SK-N-DZ (cell line): ENCODE measurements at regions not wholly inside any gene's neighbourhood (a gene's known extent, or its start where the extent isn't known, plus 50 kb on each side); places are given as distances from the start of the nearest gene placed in this dataset.
A peak's percentile ranks its signal among the peaks of the same experiment; 100 is the strongest.
"Not testable (repeated sequence)": the region's sequence is repeated elsewhere in the genome, so short reads cannot be mapped to it uniquely, and the experiment has no call there.

Experiments used
- DNase-seq: peaks from one replicate; pipeline ENCODE4 v3.0.0-alpha.2; 2015; ENCODE audit warnings: low spot score

DNA sequence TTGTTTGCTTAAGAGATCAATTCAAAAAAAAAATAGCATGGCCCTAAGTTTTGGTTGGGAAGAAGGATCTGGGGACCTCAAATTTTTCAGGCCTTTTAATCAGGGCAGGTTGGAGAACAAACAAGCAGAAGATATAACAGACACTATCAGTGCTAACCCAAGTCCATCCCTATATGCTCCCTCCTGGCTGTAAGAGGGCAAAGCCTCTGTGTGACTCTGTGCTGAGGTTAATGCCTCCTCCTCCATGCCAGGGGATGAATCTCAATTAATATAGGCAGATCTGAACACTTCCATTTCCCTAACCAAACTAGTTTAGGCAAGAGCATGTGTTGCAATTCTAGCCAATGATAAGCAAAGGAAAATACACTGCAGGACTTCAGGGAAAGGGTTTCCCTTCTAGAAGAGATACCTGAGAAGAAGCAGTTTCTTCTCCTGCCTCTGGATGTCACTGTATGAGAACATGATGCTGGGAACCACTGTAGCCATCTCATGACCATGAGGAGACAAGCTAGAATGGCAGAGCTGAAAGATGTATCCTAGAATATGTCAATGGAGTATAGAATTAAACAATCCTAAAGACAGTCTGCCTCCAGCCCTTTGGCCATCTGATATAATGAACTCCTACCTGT is 76.0 kb downstream of the CHD9NB start:
- peak; percentile 35 for DNase-seq

DNA sequence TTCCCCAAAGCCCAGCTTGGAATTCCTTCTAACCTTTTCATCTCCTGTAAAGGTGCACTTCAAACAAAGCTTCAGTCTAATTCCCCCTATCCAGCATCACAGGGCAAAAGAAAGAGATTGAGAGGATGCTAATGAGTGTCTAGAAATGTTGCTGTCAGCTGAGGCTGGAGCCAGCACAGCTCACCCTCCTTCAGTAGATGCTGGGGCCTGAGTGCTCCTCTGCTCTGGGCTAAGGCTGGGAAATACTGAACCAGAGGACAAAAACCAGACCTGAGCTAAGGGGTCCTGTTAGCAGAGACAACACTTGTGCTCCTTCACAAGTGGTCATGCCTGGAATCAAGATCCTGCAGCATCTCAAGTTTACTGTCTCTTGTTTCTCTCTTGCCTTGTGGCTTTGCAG is 85.0 kb downstream of the CHD9NB start:
- peak; percentile 32 for DNase-seq

DNA sequence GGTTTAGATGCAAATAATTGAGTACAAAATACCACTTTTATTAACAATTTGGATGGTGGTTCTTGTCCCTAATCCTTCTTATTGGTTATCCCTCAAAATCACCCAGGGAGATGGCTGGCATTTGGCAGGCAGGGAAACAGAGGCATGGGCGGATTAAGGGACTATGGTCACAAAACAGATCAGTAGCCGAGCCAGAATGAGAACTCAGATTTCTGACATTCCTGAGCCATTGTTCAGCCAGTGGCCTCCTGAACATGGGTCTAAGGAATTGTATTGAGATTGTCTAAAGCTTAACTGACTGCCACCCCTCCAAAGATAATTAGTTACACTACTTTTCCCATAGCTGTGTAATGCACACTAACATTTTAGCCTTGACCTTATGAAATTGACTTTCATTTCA is 88.4 kb downstream of the CHD9NB start:
- DNase-seq: no peak

DNA sequence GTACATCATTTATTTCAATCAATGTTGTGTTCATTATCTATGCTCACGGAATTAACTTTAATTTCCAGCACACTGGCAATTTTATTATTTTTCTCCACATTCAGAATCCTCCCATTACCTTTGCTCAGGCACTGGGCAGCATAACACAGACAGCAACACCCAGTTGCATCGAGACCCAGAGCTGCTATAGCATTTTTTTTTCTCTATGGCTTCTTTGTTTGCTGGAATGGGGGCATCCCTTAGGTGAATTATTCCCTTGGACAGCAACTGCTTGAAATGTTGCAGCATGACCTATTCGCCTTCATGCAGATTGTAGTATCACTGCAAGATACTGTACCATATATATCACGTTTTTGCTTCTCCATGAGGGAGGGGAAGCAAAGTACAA is 88.8 kb downstream of the CHD9NB start:
- no peak for DNase-seq

DNA sequence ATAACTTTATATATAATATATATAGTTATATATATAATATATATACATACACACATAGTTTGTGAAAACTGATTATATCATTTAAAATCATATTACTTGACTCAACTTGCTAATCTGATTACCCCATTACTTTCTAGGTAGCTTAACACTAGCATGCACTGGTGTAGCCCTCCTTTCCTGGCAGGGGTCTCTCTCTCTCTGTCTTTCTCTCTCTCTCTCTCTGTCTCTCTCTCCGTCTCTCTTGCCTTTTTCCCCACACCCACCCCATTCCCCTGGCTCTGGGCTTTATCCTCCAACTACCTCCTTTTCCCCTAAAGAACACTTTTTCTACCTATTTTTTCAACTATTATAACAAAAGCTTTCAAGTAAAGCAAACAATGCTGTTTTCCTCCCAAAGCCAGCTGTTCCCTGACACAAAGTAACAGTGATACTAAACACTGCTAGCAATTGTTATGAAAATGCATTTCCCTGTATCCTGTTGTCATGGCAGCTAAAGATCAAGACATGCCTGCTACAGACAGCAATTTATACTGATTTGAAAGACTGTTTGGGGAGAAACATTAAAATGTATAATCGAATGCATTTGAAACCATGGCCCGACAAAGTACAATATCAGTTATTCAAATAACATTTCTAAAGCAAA is 89.4 kb downstream of the CHD9NB start:
- DNase-seq: no peak

DNA sequence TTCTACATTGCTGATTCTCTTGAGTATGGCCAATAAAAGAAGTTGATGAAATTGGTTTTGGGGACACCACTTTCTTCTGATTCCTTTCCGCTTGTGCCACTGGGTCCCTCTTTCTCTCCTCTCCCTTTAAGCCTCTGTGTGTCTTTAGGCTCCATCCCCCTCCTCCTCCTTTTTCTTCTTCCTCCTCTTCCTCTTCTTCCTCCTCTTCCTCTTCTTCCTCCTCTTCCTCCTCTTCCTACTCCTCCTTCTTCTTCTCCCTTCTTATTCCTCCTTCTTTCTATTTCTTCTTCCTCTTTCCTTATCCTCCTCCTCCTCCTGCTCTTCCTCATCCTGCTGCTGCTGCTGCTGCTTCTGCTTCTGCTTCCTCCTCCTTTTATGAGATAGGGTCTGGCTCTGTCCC is 93.7 kb downstream of the CHD9NB start:
- DNase-seq: no peak

DNA sequence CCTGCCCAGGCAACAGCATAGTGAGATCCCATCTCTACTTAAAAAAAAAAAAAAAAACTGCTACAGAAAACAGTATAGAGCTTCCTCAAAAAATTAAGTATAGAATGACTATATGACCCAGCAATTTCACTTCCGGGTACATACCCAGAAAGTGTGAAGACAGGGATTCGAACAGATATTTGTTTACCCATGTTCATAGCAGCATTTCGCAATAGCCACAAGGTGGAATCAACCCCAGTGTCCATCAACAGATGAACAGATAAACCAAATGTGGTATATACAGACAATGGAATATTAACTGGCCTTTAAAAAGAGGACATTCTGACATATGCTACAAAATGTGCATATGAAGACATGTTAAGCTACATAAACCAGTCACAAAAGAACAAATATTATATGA is 95.5 kb downstream of the CHD9NB start:
- no peak for DNase-seq

DNA sequence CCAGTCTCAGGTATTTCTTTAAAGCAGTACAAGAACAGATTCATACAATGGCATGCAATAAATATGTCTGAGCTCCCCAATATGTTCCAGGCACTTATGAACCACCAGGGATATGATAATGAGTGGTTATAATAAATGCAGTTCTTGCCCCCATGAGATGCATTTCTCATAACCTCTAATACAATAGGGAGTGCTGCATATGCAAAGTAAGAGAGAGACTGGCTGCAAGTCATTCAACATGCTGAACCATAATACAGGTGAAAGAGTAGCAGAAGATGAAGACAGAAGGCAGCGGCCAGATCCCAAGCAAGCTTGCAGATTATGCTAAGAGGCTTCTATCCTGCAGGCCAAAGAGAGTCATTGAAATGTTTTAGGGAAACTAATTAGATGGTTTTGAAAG is 96.7 kb downstream of the CHD9NB start:
- no peak for DNase-seq

DNA sequence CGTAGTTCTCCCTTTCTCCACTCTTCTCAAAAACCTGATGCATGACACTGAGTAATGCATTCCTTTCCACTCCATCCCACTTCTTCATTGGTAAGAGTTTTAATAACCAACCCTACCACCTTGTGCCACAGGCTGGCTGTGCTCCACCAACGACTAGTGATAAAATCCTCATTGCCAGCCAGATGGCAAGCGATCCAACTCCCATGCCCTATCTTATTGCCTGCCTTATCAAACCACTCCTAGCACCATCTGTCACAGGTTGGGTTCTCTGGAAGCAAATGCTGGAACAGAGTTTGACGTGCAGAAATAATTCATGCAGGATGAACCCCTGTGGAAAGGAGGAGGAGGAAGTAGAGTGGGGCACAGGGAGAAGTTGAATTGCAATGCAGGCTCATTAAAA is 99.5 kb downstream of the CHD9NB start:
- no peak for DNase-seq

DNA sequence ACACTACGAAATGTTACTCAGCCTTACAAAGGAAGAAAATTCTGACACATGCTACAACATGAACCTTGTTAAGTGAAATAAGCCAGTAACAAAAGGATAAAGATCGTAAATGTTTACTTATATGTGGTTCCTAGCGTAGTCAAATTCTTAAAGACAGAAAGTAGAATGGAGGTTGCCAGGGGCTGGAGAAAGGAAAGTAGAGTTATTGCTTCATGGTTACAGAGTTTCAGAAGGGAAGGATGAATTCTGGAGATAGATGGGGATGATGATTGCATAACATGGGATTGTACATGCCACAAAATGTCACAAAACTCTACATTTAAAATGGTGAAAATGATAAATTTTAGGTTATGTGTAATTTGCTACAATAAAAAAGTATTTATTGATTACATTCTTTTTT is 103.8 kb downstream of the CHD9NB start:
- no peak for DNase-seq

DNA sequence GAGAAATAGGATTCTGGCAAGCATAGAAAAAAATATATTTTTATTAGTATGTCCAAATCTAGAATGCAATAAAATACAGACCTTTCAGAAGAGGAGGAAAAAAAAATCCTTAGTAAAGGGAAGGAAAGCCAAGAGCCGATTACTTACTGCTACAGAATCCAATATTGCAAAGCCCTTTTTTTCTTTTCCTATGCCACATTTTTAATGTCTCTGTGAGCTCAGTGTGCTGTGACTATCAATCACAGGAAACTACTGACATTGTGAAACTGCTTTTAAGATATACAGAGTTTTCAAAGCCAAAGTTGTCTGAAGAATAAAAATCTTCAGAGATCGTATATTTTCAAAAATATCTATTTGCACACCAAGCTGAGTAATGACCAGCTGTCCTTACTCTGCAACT is 120.4 kb downstream of the CHD9NB start:
- DNase-seq: no peak

DNA sequence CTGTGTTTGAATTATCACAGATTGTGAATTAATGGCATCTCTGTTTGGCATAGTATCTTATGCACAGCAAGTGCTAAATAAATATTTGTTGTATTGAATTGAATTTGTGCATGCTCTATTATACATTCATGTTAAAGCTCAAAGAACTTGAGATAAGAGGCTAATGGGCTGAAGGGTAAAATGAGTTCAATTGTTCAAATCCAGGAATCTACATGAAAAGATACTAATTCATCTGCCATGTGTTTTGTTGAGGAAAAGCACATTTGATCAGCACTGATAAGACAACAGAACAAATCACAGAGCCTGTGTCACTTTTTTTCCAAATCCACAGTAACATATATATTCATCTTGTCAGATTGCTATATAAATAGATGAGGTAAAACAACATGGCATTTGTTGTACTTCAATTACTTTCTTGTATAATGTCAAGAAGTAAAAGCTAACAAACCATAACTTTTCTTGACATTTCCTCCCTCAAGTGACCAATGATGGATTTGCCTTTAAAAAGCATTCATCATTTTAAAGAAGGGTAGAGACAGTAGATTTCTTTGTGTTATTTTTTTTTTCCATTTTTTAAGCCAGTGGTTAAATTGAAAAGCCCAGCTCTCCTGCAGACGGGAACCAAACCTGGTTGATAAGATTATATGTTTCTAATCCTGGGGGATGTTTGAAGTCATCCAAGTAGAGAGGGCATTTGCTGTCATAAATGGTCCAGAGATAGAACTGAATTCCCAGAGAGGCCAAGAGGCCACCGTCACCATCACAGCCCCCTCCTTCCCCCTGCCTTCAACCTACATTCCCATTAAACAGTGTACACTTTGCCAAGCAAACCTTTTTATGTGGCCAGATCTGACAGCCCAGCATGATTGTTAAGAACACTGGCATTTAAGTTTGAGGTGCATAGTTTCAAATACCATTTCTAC is 123.0 kb downstream of the CHD9NB start:
- peak; percentile 79 for DNase-seq

DNA sequence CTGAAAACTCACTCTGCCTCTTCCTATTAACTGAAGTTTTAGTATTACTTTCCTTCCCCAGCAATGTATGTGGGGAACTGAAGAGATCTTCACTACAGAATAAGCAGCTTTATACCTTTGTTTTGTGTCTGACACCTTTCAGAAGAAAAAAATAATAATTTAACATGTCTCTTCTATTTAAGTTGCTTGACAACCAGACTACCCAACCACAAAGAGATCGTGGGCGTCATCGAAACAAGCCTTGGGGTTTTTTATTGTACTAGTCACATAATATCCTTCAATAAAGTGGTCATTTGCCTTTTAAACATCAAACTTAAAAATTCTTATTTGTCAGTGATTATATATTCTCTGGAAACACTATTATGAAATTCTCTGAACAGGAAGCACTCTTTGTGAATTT is 123.7 kb downstream of the CHD9NB start:
- no peak for DNase-seq

DNA sequence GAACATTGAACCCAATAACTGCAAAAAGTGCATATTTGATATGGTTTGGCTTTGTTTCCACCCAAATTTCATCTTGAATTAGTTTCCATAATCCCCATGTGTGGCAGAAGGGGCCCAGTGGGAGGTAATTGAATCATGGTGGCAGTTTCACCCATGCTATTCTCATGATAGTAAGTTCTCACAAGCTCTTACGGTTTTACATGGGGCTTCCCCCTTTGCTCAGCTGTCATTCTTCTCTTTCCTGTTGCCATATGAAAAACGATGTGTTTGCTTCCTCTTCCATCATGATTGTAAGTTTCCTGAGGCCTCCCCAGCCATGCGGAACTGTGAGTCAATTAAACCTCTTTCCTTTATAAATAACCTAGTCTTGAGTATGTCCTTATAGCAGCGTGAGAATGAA is 127.6 kb downstream of the CHD9NB start:
- no peak for DNase-seq

DNA sequence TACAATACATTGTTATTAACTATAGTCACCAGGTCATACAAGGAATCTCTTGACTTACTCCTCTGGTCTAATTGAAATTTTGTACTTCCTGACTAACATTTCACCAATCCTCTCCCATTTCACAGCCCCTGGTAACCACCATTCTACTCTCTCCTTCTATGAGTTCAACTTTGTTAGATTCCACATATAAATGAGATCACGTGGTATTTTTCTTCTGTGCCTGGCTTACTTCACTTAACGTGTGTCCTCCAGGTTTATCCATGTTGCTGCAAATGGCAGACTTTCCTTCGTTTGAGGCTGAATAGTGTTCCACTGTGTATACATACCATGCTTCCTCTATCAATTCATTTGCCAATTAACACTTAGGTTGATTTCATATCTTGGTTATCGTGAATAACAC is 128.5 kb downstream of the CHD9NB start:
- no peak for DNase-seq

DNA sequence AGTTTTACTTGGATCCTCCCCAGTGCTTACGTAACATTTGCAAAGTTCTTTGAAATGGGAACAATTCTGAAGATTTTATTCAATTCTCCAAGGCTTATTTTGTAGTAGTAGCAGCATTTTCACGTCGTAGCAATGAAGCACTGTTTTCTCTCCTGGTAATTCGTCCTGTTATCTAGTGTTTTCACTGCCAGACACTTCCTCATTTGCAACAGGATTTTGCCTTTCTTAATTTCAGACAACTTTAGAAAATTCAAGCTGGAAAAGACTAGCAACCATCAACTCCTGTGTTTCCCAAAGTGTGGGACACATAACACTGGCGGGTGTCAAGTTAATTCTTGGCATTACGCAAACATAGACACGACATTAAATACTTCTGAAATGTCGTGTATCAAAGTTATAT is 131.6 kb downstream of the CHD9NB start:
- no peak for DNase-seq

DNA sequence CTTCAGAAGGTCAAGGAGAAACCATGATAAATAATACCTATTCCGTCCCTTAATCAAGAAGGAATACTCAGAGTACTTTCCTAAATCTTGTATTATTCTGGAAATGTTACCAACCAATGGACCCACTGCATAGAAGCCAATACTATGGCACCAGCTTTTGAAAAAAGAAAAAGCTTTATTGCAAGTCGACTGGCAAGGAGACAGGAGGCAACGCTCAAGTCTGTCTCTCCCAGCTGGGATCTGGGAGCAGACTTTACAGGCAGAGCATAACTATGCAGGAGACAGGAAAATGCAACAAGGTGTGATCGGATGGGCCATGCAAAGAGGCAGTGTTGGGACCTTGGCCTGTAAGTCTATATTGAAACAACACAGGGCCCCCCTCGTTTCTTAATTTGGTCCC is 132.4 kb downstream of the CHD9NB start:
- no peak for DNase-seq

DNA sequence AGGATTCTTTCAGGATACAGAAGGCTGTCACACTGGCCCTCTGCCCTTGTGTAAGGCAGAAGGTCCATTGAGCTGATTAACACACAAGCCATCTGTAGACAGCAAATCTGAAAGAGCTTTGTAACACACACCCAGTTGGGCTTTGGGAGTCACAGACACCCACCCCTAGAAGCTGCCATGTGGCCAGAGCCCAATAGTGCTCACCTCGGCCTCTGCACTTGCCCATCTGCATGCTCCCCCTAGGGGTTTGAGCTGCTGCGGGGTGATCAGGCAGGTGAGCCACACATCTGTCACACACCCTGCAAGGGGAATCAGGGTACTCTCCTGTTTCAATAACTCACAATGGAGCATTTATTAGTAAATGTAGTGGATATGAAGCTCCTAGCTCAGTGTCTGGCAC is 138.3 kb downstream of the CHD9NB start:
- no peak for DNase-seq

DNA sequence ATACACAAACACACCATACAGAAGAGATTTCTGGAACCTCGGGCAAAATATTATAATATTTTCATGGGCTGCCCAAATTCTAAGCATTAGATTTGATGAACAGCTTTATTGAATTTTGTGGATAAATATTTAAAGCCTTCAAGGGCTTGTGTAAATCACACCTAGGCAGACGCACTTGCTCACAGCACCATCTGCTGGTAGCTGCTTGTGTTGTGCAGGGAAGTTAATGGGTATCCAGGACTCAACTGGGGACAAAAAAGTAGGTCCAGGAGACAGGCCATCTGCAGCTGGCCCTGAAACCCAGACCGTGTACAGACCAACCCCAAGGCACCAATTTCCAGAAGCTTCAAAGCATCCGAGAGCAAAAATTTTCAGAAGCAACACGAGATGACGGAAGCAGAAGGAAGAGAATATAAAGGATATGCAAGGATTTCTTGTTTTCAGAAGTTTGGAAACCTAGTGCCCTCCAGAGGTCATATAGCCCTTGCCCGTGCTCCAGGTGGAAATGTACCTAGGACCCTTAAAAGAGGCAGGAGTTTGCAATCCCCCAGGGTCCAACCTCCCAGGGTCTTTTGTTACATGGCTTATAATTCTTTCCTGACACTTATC is 140.0 kb downstream of the CHD9NB start:
- peak; percentile 82 for DNase-seq

DNA sequence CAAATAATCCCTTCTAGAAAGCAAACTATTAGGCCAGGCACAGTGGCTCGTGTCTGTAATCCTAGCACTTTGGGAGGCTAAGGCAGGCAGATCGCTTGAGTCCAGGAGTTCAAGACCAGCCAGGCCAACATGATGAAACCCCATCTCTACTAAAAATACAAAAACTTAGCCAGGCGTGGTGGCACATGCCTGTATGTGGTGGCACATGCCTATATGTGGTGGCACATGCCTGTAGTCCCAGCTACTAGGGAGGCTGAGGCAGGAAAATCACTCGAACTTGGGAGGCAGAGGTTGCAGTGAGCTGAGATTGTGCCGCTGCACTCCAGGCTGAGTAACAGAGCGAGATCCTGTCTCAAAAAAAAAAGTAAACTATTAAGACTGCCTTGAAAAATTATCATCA is 144.6 kb downstream of the CHD9NB start:
- DNase-seq: not testable (repeated sequence)

DNA sequence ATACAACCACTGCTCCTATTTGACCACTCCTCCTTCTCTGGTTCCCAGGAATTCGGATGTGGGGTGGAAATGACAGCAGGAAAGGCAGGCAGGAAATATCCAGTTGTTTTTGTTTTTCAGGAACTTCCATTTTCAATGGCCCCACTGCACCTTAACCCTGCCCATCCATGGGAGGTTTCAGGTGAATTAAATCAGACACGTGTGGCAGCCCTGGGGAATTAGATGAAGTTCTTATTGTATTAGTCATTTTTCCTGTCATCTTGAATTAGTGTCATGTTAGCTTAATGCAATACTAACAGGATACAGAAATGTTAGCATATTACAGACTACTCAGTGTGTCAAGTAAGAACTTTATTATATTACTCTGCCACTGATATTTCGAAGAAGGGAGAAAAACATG is 146.4 kb downstream of the CHD9NB start:
- DNase-seq: peak; percentile 82

DNA sequence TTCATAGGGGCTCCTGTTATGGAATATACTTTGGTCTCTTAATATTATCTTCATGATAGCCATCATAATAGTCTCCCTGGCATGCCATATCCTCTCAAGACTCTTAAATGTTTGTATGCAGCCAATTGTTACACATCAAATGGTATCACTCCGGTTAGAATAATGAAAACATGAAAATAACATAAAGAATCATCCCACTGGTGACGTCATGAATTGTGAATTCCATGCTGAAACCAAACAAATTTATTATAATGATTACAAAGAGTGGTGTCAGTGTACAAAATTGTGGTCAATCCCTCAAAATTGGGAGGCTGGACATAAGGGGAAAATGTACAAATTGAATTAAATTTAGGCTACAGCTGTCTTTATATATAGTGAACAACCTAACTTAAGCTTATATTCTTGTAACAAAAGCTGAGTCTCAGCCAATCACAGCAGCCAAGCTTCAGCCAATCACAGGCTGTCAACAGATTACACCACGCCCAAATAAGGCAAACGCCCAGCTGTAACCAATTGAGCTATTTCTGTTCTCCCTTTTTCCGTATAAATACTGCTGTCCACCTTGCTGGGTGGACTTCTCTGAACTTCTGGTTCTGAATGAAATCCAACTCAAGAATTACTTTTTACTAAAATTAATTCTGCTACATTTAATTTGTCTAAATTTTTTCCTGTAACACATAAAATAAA is 156.1 kb downstream of the CHD9NB start:
- no peak for DNase-seq
